ENCODE measurements at regions not wholly inside any gene's neighbourhood (a gene's known extent, or its start where the extent isn't known, plus 50 kb on each side); places are given as distances from the start of the nearest gene placed in this dataset.

DNA sequence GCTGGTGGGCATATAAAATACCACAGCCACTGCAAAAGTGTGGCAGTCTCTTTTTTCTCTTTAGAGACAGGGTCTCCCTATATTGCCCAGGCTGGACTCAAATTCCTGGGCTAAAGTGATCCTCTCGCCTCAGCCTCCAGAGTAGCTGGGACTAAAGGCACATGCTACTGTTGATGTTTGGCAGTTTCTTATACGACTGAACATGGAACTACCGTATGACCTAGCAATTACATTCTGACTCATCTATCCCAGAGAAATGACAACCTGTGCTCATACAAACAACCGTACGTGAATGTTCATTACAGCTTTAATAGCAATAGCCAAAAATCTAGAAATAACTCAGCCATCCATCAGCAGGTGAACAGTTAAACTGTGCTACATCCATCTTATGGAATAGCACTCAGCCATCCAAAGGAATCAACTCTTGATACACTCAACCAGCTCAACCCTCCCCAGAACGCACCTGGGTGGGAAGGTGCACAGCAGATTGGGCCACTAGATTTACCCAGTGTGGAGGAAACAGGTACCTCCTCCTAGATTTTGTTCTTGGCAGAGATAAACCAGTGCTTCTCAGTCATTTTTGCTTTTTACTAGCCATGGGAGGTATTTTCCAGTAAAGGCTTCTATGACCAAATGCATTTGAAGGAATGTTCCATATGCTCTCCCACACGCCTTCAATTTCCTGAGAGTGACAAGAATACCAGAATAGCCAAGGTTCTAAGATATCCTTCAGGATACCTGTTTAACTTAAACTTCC, 130.5 kb downstream of the MED15 start:
- no peaks in the 10 kb centered on the region for H3K27me3 ChIP-seq (ENCODE audit: control insufficient read depth in 1 of 2, insufficient read depth in 2 of 2, low read length in 1 of 2)
- 60 to 63% methylated on average over 7 of the region's 7 CpGs for WGBS, 2 donors
- H3K27ac ChIP-seq (ENCODE audit: low read depth in 1 of 2, low read length in 2 of 2) = no peak overlapping the region
- ATAC-seq (ENCODE audit: low FRiP score) = no peak
- intact Hi-C loops (cut with DNase I) = no loop called here
- DNase-seq = no peak
- H3K4me1 ChIP-seq (ENCODE audit: control insufficient read depth in 1 of 2, insufficient read depth in 2 of 2, low read length in 2 of 2) = no peaks in the 10 kb centered on the region
- no peaks in the 10 kb centered on the region for H3K9me3 ChIP-seq (ENCODE audit: control insufficient read depth, low read length)
- no peak overlapping the region for H3K4me3 ChIP-seq (ENCODE audit: low read length in 2 of 2)
- H3K36me3 ChIP-seq (ENCODE audit: control insufficient read depth in 1 of 2, insufficient read depth in 2 of 2, low read length in 1 of 2) = no peaks in the 10 kb centered on the region

DNA sequence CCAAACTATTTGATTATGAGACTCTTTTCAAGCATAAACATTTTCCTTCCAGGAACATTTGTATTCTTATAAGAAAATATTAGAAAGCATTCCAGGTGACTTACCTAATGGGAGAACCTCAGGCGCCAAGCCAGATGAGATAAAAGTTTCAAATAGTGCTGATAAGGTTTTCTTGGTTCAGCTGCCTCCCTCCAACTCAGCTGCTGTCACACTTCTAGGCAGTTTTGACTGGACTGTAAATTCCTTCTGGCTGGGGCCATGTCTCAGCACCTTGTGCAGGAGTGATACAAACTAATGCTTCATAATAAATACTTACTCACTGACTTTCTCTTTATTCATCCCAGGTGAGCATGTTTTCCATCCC, 131.1 kb downstream of the MED15 start:
- no peaks in the 10 kb centered on the region for H3K4me1 ChIP-seq (ENCODE audit: control insufficient read depth in 1 of 2, insufficient read depth in 2 of 2, low read length in 2 of 2)
- H3K27me3 ChIP-seq (ENCODE audit: control insufficient read depth in 1 of 2, insufficient read depth in 2 of 2, low read length in 1 of 2) = no peaks in the 10 kb centered on the region
- no peaks in the 10 kb centered on the region for H3K36me3 ChIP-seq (ENCODE audit: control insufficient read depth in 1 of 2, insufficient read depth in 2 of 2, low read length in 1 of 2)
- no peak overlapping the region for H3K27ac ChIP-seq (ENCODE audit: low read depth in 1 of 2, low read length in 2 of 2)
- intact Hi-C loops (cut with DNase I) = no loop called here
- ATAC-seq (ENCODE audit: low FRiP score) (no peak), DNase-seq (no peak)
- no peaks in the 10 kb centered on the region for H3K9me3 ChIP-seq (ENCODE audit: control insufficient read depth, low read length)
- WGBS, 2 donors = 38 to 48% methylated on average over 1 of the region's 1 CpG
- H3K4me3 ChIP-seq (ENCODE audit: low read length in 2 of 2) = no peak overlapping the region

DNA sequence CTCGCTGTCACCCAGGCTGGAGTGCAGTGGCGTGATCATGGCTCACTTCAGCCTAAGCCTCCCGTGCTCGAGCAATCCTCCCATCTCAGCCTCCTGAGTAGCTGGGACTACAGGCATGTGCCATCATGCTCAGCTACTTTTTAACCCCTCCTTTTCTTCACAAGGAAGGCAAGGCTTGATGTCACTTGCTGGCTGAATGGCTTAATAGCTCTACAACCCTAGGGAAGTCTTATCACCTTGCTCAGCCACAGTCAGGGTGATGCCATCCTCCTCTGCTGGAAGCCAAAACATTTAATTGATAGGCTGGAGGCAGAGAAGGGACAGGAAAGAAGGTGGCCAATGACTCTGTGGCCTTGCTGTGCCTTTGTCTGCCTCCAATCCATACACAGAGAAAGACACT, 131.9 kb downstream of the MED15 start:
- H3K9me3 ChIP-seq (ENCODE audit: control insufficient read depth, low read length) = no peaks in the 10 kb centered on the region
- no peak overlapping the region for H3K4me3 ChIP-seq (ENCODE audit: low read length in 2 of 2)
- intact Hi-C loops (cut with DNase I) = no loop called here
- H3K27ac ChIP-seq (ENCODE audit: low read depth in 1 of 2, low read length in 2 of 2) = no peak overlapping the region
- DNase-seq (no peak), ATAC-seq (ENCODE audit: low FRiP score) (no peak)
- no peaks in the 10 kb centered on the region for H3K4me1 ChIP-seq (ENCODE audit: control insufficient read depth in 1 of 2, insufficient read depth in 2 of 2, low read length in 2 of 2)
- no peaks in the 10 kb centered on the region for H3K27me3 ChIP-seq (ENCODE audit: control insufficient read depth in 1 of 2, insufficient read depth in 2 of 2, low read length in 1 of 2)
- WGBS, 2 donors = 81 to 85% methylated on average over 4 of the region's 4 CpGs
- no peaks in the 10 kb centered on the region for H3K36me3 ChIP-seq (ENCODE audit: control insufficient read depth in 1 of 2, insufficient read depth in 2 of 2, low read length in 1 of 2)

DNA sequence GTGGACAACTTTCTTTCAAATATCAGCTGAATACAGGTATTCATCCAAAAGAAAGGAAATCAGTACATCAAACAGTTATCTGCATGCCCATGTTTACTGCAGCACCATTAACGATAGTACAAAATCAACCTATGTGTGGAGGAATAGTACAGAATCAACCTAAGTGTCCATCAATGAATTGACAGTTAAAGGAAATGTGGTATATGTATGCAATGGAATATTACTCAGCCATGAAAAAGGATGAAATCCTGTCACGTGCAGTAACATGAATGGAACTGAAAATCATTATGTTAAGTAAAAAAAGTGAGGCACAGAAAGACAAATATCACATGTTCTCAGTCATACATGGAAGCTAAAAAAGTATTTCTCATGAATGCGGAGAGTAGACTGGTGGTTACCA, 132.3 kb downstream of the MED15 start:
- intact Hi-C loops (cut with DNase I) = loop anchor here in 1 of 2 donors (2.0 kb wide), 1 partner anchor 67 kb away; no protein-coding TSS in a partner anchor
- H3K4me1 ChIP-seq (ENCODE audit: control insufficient read depth in 1 of 2, insufficient read depth in 2 of 2, low read length in 2 of 2) = no peaks in the 10 kb centered on the region
- no peak overlapping the region for H3K27ac ChIP-seq (ENCODE audit: low read depth in 1 of 2, low read length in 2 of 2)
- H3K27me3 ChIP-seq (ENCODE audit: control insufficient read depth in 1 of 2, insufficient read depth in 2 of 2, low read length in 1 of 2) = no peaks in the 10 kb centered on the region
- no peaks in the 10 kb centered on the region for H3K36me3 ChIP-seq (ENCODE audit: control insufficient read depth in 1 of 2, insufficient read depth in 2 of 2, low read length in 1 of 2)
- 91 to 93% methylated on average over 3 of the region's 3 CpGs for WGBS, 2 donors
- DNase-seq = no peak
- no peak overlapping the region for H3K4me3 ChIP-seq (ENCODE audit: low read length in 2 of 2)
- no peaks in the 10 kb centered on the region for H3K9me3 ChIP-seq (ENCODE audit: control insufficient read depth, low read length)
- ATAC-seq (ENCODE audit: low FRiP score) = no peak

DNA sequence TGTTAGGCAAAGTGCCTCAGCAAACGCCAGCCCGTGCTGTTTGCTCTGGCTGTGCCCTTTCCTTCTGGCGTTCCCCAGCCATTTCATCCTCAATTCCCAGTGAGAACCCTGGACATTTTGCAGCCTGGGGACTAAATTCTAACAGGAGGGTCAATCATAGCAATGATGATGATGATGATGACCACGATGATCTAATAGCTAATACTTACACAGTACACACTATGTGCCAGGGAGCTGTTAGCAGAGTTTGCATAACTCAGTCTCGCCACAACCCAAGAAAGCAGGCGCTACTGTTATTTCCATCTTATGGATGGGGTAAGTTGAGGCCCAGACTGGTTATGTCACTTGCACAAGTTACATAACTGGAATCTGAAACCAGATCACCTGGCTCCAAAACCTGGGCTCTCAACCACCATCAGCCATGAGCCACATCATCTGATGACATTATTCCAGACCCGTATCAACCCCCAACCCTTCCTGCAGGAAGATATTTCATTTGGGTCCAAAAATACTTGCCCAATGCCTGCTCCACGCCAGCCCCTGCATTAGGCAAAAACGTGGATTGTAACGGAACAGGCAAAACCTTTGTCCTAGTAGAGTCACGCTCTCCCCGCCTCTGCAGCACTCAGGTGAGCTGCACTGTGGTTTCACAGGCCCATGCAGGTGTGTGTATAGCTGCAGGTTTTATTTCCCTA, 132.6 kb upstream of the SERPIND1 start:
- ATAC-seq (ENCODE audit: low FRiP score) = no peak
- Histone ChIP-seq H3K9me3 (ENCODE audit: control insufficient read depth, low read length) (no peaks in the 10 kb centered on the region), H3K27ac (ENCODE audit: low read depth in 1 of 2, low read length in 2 of 2) (no peak overlapping the region), H3K27me3 (ENCODE audit: control insufficient read depth in 1 of 2, insufficient read depth in 2 of 2, low read length in 1 of 2) (no peaks in the 10 kb centered on the region), H3K4me3 (ENCODE audit: low read length in 2 of 2) (no peak overlapping the region), H3K36me3 (ENCODE audit: control insufficient read depth in 1 of 2, insufficient read depth in 2 of 2, low read length in 1 of 2) (no peaks in the 10 kb centered on the region), H3K4me1 (ENCODE audit: control insufficient read depth in 1 of 2, insufficient read depth in 2 of 2, low read length in 2 of 2) (no peaks in the 10 kb centered on the region)
- 63 to 66% methylated on average over 12 of the region's 12 CpGs for WGBS, 2 donors
- intact Hi-C loops (cut with DNase I) = loop anchor here in 1 of 2 donors (2.0 kb wide), 1 partner anchor 69 kb away; no protein-coding TSS in a partner anchor
- DNase-seq = no peak

DNA sequence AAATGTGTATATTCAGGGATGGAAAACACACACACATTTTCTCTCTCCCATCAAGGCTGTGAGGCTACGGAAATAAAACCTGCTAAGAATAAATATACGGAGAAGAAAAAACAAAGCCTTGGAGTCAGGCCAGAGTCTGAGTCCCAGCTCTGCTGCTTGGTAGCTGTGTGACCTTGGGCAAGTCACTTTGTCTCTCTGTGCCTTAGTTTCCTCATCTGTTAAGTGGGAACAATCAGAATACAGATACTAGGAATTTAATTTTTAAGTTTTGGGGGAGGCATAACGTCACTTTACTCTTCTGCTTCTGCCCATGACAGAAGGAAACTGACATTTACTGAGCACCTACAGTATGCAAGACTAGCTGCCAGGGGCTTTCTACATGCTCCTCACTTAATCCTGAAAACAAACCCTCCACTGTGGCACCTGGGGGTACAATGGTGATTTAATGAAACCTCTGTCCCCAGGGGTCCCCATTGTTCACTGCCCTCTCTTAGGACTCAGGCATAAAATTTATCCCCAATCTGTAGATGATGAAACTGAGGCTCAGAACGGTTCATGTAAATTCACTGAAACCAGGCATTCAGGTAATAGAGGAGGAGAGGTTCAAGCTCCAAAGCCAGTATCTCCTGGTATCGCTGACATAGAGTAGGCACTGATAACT, 131.9 kb upstream of the SERPIND1 start:
- Histone ChIP-seq H3K27me3 (ENCODE audit: control insufficient read depth in 1 of 2, insufficient read depth in 2 of 2, low read length in 1 of 2) (no peaks in the 10 kb centered on the region), H3K9me3 (ENCODE audit: control insufficient read depth, low read length) (no peaks in the 10 kb centered on the region), H3K4me3 (ENCODE audit: low read length in 2 of 2) (no peak overlapping the region), H3K36me3 (ENCODE audit: control insufficient read depth in 1 of 2, insufficient read depth in 2 of 2, low read length in 1 of 2) (no peaks in the 10 kb centered on the region), H3K27ac (ENCODE audit: low read depth in 1 of 2, low read length in 2 of 2) (no peak overlapping the region), H3K4me1 (ENCODE audit: control insufficient read depth in 1 of 2, insufficient read depth in 2 of 2, low read length in 2 of 2) (no peaks in the 10 kb centered on the region)
- intact Hi-C loops (cut with DNase I) = loop anchor here in 1 of 2 donors (2.0 kb wide), 1 partner anchor 69 kb away; no protein-coding TSS in a partner anchor
- 47 to 50% methylated on average over 5 of the region's 5 CpGs for WGBS, 2 donors
- DNase-seq (no peak), ATAC-seq (ENCODE audit: low FRiP score) (no peak)

DNA sequence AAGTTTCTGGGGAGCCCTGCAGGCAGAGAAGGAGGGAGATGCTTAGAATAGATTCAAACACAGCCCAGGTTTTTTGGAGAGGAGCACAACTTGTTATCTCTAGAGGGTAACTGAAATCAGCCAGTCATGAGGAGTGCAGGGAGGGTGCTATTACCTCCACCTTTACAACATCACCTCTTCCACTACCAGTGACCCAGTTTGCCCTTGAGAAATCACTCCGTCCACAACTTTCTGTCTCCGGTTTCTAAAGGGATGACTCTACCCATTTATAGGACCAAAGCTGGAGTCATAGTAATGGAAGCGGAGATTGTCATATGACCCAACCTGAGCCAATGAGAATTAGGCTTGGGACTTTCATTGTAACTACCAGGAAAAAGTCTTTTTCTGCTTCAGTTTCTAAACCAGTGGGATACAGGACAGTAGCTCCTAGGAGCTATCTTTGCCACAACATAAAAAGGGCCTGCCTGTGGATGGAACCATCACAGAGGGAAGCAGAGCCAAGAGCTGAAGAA, 131.2 kb upstream of the SERPIND1 start:
- intact Hi-C loops (cut with DNase I) = no loop called here
- no peaks in the 10 kb centered on the region for H3K36me3 ChIP-seq (ENCODE audit: control insufficient read depth in 1 of 2, insufficient read depth in 2 of 2, low read length in 1 of 2)
- ATAC-seq (ENCODE audit: low FRiP score) = no peak
- no peaks in the 10 kb centered on the region for H3K4me1 ChIP-seq (ENCODE audit: control insufficient read depth in 1 of 2, insufficient read depth in 2 of 2, low read length in 2 of 2)
- H3K4me3 ChIP-seq (ENCODE audit: low read length in 2 of 2) = no peak overlapping the region
- WGBS, 2 donors = 86 to 94% methylated on average over 3 of the region's 3 CpGs
- H3K27ac ChIP-seq (ENCODE audit: low read depth in 1 of 2, low read length in 2 of 2) = no peak overlapping the region
- no peak for DNase-seq
- no peaks in the 10 kb centered on the region for H3K27me3 ChIP-seq (ENCODE audit: control insufficient read depth in 1 of 2, insufficient read depth in 2 of 2, low read length in 1 of 2)
- H3K9me3 ChIP-seq (ENCODE audit: control insufficient read depth, low read length) = no peaks in the 10 kb centered on the region

DNA sequence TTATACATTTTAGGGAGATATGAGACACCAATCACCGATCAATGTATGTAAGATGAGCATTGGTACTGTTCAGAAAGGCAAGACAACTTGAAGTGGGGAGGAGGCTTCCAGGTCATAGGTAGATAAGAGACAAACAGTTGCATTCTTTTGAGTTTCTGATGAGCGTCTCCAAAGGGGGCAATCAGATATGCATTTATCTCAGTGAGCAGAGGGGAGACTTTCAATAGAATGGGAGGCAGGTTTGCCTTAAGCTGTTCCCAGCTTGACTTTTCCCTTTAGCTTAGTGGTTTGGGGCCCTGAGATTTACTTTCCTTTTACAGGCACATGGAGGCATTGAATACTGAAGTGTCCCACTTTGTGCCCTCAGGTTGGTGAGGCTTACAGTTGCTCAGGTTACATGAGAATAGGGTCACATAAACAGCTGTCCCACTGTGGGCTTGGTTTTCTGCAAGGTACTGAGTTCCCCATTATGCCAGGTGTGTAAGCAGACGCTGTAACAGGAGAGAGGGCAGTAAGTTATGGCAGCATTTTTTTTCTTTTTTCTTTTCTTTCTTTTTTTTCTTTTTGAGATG, 129.8 kb upstream of the SERPIND1 start:
- no peaks in the 10 kb centered on the region for H3K27me3 ChIP-seq (ENCODE audit: control insufficient read depth in 1 of 2, insufficient read depth in 2 of 2, low read length in 1 of 2)
- no peaks in the 10 kb centered on the region for H3K36me3 ChIP-seq (ENCODE audit: control insufficient read depth in 1 of 2, insufficient read depth in 2 of 2, low read length in 1 of 2)
- WGBS, 2 donors = 91 to 93% methylated on average over 3 of the region's 3 CpGs
- H3K4me3 ChIP-seq (ENCODE audit: low read length in 2 of 2) = no peak overlapping the region
- no peaks in the 10 kb centered on the region for H3K4me1 ChIP-seq (ENCODE audit: control insufficient read depth in 1 of 2, insufficient read depth in 2 of 2, low read length in 2 of 2)
- intact Hi-C loops (cut with DNase I) = no loop called here
- DNase-seq = no peak
- no peak overlapping the region for H3K27ac ChIP-seq (ENCODE audit: low read depth in 1 of 2, low read length in 2 of 2)
- no peaks in the 10 kb centered on the region for H3K9me3 ChIP-seq (ENCODE audit: control insufficient read depth, low read length)
- no peak for ATAC-seq (ENCODE audit: low FRiP score)

Measured in aorta (tissue), 5 donors.